GDM1 (cell line): ENCODE measurements at regions not wholly inside any gene's neighbourhood (a gene's known extent, or its start where the extent isn't known, plus 50 kb on each side); places are given as distances from the start of the nearest gene placed in this dataset.
"Not testable (repeated sequence)": the region's sequence is repeated elsewhere in the genome, so short reads cannot be mapped to it uniquely, and the experiment has no call there.

Experiments
- DNase-seq: peaks from one replicate; lab custom pipeline; 2025; lab: John Stamatoyannopoulos, UW

DNA sequence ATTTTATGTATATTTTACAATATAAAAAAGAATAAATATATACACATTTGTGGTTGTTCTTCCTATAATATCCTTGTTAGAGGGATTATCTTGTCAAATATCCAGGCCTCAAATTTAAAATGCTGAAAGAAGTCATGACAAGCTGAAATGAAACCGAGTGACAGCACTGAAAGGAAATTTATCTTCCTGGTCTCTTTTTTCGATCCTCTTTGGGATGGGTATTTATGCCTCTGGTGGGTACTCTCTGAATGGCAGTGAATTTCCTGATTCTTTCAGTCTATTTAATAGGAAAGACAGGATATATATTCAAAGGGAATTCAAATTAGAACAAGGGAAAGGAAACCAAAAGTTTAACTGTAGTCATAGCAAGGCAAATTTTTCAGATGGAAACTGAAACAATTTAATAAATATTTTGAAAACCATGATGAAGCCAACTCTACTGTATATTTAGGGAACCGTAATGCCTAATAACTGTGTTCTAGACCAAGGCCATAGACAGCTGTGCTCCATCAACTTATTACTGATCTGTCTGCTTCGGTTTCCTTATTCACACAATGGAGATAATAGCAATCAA is 97.9 kb downstream of the DLEU7 start:
- DNase-seq: no peak

DNA sequence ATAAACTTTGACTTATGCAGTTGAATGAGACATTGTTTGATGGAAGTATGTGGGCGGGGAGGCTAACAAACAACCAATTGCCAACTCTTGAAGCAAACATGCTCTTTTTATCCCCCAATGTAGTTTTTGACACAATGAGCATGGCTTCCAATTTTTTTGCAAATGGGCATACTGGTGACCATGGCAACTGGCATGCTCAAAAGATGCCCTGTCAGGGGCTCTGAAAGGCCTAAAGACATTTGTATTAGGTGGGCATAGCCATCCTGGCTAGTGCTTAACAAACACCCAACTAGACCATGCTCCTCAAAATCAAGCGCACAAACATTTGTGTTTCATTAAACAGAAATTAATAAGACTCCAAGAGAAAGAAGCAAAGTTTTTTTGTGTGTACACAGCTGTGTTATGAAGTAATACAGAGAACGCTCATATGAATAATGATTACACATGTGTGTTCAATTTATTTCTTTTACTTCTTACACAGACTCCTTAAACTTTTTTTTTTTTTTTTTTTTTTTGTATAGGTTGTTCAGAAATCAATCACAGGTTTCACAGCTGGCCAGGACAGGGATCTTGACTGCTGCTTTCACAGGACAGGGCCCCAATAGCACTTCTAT is 95.6 kb downstream of the DLEU7 start:
- no peak for DNase-seq

DNA sequence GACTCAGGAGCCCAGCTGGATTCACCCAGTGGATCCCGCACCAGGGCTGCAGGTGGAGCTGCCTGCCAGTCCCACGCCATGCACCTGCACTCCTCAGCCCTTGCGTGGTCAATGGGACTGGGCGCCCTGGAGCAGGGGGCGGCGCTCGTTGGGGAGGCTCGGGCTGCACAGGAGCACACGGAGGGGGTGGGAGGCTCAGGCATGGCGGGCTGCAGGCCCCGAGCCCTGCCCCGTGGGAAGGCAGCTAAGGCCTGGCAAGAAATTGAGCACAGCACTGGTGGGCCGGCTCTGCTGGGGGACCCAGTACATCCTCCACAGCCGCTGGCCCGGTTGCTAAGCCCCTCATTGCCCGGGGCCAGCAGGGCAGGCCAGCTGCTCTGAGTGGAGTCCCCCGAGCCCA is 90.3 kb downstream of the DLEU7 start:
- not testable (repeated sequence) for DNase-seq

DNA sequence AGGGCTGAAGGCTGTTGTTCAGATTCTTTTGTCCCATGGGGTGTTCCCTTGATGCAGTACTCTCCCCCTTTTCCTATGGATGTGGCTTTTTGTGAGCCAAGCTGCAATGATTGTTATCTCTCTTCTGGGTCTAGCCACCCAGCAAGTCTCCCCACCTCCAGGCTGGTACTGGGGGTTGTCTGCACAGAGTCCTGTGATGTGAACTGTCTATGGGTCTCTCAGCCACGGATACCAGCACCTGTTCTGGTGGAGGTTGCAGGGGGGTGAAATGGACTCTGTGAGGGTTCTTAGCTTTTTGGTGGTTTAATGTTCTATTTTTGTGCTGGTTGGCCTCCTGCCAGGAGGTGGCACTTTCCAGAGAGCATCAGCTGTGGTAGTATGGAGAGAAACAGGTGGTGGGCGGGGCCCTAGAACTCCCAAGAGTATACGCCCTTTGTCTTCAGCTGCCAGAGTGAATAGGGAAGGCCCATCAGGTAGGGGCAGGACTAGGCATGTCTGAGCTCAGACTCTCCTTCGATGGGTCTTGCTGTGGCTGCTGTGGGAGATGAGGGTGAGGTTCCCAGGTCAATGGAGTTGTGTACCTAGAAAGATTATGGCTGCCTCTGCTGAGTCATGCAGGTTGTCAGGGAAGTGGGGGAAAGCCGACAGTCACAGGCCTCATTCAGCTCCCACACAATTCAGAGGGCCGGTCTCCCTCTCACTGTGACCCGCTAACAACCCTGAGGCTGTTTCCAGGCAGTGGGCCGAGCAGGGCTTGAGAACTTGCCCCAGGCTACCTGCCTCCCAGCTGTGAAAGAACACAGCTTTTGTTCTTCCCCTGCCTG is 87.4 kb downstream of the DLEU7 start:
- DNase-seq: not testable (repeated sequence)

DNA sequence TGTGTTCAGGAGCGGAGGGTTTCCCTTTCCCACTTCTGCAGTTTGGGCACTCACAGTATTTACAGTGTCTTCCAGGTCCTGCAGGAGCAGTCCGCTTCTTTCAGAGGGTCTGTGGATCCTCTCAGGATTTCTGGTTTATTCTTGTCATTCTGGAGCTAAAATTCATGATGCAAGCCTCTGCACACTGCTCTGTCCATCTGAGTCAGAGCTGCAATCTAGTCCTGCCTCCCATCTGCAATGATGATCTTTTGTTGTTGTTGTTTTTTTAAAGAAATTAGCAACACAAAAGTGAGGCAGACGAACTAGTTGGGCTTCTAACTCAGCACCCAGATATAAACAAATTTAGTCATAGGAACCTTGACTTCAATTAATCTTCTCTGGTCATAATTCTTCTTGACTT is 86.5 kb downstream of the DLEU7 start:
- DNase-seq: no peak

DNA sequence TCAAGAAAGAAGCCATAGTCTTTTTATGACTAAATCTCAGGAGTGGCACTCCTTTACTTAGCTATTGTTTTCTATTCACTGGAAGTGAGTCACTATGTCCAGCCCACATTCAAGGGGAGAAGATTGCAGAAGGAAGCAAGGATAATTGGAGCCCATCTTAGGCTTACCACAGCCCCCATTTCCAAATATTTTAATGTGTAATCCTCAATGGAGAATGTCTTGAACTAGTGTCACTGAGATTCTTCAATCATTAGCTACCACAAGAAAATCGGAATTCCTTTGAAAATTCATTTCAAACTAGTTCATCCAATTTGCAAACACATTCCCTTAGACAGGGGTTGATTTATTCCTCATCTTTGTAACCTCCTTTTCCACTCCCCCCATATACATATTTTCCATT is 84.7 kb downstream of the DLEU7 start:
- no peak for DNase-seq

DNA sequence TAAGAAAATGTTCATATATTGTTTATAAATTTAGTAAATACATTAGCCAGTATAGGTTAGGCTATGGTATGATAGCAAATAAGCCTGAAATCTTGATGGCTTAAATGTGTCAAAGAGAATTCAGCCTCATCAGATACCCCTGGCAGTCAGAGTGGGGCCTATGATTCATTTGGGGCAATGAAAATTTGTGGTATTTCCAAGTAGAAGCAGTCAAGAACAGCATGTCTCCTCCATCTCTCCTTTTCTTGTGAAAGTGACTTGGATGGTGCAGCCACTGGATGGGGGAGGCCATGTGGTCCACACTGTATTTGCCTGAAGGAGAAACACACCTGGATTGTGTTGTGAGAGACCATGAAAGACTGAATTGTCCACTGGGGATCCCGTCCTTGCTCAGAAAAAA is 82.7 kb downstream of the DLEU7 start:
- DNase-seq: no peak

DNA sequence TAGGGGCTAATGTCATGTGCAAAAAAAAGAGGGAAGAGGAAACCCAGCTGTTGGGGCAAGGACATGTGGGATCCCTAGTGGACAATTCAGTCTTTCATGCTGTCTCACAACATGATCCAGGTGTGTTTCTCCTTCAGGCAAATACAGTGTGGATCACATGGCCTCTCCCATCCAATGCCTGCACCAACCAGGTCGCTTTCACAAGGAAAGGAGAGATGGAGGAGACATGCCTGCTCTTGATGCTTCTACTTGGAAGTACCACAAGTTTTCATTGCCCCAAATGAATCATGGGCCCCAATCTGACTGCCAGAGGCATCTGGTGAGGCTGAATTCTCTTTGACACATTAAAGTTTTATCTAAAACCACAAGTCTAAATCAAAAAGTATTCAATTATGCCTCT is 82.1 kb downstream of the DLEU7 start:
- no peak for DNase-seq

DNA sequence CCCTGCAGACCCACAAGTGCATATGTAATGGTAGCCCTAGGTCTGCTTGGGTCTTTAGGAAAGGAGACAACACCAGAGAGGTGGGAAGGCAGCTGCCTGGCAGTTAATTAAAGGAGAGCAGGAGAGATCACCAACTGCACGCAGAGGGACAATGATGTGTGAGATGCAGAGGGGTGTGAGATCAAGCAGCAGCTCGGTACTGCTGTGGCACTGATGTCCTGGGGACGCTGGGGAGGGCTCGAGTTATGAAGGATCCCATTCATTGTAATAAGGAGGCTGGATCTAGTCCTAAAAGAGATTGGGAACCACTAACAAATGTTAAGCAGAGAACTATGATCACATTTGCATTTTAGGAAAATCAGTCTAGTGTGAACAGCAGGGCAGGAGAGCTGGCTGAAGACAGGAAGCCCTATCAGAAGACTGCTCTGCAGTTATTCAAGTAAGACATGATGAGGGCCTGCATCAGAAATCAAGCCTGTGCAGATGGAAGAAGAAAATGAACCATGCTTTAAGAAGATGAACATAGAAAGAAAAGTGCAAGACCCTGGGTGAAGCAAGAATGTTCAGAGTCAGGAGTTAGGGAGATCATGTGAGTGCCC is 80.4 kb downstream of the DLEU7 start:
- no peak for DNase-seq

DNA sequence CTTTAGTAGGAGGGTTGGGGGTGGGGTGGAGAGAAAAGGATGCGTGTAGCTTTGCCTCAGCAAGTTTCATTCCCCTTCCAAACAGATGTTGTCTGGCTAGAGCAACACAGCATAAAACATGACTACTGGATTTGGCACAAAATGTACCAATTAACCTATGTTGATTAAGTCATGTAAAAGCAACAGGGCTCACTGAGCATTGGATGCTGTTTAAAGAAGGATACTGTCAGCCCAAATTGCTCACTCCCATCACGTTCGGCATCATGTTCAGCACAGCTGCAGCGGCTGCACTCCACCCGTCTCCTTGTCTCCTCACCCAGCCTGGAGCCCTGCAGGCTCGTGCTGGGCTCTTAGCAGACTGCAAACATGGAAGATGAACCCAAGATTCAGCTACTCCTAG is 77.5 kb downstream of the DLEU7 start:
- DNase-seq: no peak

DNA sequence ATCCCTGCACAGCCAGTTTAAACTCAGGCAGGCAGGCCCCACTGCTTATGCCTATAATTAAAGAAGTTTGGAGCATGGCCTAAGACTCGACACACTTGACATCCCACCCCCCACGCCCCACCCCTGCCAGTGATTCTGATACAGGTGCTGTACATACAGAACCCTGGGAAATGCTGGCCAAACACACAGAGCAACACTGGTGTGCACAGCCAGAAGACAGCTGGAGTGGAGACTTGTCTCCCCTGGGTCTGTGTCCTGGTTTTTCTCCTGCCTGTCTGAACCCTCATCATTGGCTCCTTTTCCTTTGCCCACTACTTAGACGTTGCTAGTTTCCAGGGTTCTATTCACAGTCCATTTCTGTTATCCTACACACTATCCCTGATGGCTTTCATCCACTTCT is 76.8 kb downstream of the DLEU7 start:
- no peak for DNase-seq

DNA sequence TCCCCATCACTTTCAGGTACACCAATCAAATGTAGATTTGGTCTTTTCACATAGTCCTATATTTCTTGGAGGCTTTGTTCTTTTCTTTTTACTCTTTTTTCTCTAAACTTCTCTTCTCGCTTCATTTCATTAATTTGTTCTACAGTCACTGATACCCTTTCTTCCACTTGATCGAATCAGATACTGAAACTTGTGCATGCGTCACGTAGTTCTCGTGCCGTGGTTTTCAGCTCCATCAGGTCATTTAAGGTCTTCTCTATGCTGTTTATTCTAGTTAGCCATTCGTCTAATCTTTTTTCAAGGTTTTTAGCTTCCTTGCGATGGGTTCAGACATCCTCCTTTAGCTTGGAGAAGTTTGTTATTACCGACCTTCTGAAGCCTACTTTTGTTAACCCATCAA is 70.6 kb downstream of the DLEU7 start:
- DNase-seq: not testable (repeated sequence)
